Suprapubic skin (tissue), 3 donors: ENCODE measurements at regions not wholly inside any gene's neighbourhood (a gene's known extent, or its start where the extent isn't known, plus 50 kb on each side); places are given as distances from the start of the nearest gene placed in this dataset.

Experiments used
- POLR2A ChIP-seq, 2 donors: fragments of 450-650 bp; IDR thresholded peaks; one replicate each; pipeline ENCODE4 v1.6.1; 2017; ENCODE audit warnings: antibody characterized with exemption in 2 of 2, mild to moderate bottlenecking in 2 of 2, moderate library complexity in 2 of 2
- TF ChIP-seq, protein P1 (sequence below), 2 donors: fragments of 200-600 bp in 1 of 2; fragments of 450-650 bp in 1 of 2; sonication (generic) in 1 of 2; IDR thresholded peaks; one replicate each; pipeline ENCODE4 v1.5.1; 2016 to 2019; ENCODE audit warnings: antibody characterized with exemption in 2 of 2, mild to moderate bottlenecking in 1 of 2, moderate library complexity in 1 of 2

DNA sequence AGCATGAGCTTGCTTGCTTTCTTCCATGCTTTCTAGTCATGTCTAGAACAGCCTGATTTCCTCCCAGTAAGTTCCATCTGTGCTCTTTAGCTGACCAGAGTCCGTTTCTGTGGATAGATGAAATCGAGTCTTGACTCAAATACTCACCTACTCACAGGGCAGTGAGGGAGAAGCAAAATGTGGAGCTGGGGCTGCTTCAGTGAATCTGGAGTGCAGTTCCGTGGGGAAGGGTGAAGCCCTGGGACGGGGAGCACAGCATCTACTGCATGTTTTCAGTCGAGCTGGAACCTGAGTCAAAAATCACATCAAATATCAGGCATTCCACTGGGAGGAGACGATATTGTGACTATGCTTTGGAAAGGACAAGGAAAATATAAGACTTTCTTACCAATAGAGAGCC is 70.3 kb upstream of the PRMT8 start:
- no peak for TF ChIP-seq POLR2A (IDR thresholded peaks at IDR 0.05)
- TF ChIP-seq, protein P1, sequence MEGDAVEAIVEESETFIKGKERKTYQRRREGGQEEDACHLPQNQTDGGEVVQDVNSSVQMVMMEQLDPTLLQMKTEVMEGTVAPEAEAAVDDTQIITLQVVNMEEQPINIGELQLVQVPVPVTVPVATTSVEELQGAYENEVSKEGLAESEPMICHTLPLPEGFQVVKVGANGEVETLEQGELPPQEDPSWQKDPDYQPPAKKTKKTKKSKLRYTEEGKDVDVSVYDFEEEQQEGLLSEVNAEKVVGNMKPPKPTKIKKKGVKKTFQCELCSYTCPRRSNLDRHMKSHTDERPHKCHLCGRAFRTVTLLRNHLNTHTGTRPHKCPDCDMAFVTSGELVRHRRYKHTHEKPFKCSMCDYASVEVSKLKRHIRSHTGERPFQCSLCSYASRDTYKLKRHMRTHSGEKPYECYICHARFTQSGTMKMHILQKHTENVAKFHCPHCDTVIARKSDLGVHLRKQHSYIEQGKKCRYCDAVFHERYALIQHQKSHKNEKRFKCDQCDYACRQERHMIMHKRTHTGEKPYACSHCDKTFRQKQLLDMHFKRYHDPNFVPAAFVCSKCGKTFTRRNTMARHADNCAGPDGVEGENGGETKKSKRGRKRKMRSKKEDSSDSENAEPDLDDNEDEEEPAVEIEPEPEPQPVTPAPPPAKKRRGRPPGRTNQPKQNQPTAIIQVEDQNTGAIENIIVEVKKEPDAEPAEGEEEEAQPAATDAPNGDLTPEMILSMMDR (IDR thresholded peaks at IDR 0.05) = no peak
